ENCODE measurements at regions not wholly inside any gene's neighbourhood (a gene's known extent, or its start where the extent isn't known, plus 50 kb on each side); places are given as distances from the start of the nearest gene placed in this dataset.

DNA sequence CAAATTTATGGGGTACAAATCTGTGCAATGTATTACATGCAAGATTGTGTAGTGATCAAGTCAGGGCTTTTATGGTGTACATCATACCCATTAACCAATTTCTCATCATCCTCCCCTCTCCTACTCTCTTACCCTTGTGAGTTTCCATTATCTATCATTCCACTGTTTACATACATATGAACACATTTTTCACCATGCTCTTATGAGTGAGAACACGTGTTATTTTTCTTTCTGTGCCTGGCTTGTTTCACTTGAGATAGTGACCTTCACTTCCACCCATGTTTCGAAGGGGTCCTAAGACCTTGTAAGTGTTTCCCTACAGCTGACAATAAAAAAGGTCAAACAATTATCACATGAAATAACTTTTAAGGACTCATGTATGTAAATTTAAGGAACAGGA is 281.7 kb upstream of the CD180 start:
- H3K27me3 ChIP-seq (ENCODE audit: control insufficient read depth, extremely low read depth, insufficient read depth, low read length), result no peaks in the 10 kb centered on the region
- DNase-seq (ENCODE audit: low read depth, low spot score), result no peak

DNA sequence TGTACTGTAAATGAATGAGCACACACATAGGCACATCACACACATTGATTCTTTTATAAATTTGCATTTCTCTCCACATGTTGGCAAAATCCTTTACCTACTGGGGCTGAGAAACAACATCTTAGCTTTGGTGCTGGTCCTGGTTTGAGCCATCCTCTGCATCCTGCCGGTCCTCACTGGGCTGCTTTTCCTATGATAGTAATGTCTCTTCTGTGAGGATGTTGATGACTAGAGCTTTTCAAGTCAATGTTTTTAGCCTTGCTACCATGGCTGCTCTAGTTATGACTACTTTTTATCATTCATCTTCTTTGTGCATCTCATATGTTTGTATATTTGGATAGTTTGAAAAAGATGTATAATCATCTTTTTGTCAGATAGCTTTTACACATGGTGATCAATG is 280.4 kb upstream of the CD180 start:
- Histone ChIP-seq H2AFZ (ENCODE audit: control insufficient read depth, low read length) (no peak overlapping the region), H3K27me3 (ENCODE audit: control insufficient read depth, extremely low read depth, insufficient read depth, low read length) (no peaks in the 10 kb centered on the region), H3K36me3 (ENCODE audit: control insufficient read depth in 2 of 2, extremely low read depth in 1 of 2, insufficient read depth in 2 of 2, low read length in 2 of 2) (no peaks in the 10 kb centered on the region), H3K27ac (ENCODE audit: control insufficient read depth, insufficient read depth, low read length) (no peak overlapping the region), H3K4me2 (ENCODE audit: control insufficient read depth, extremely low read depth, insufficient read depth, low read depth, low read length) (no peak overlapping the region), H3K9me3 (ENCODE audit: control insufficient read depth, low read depth, low read length) (no peaks in the 10 kb centered on the region), H3K9ac (ENCODE audit: control insufficient read depth, extremely low read depth, insufficient read depth, low read length) (no peak overlapping the region), H3K9me1 (ENCODE audit: control insufficient read depth, extremely low read depth, insufficient read depth, low read length) (no peaks in the 10 kb centered on the region), H3K4me1 (ENCODE audit: control insufficient read depth, extremely low read depth, insufficient read depth, low read length) (peaks cover 2% of the 10 kb centered on the region), H3K79me2 (ENCODE audit: control insufficient read depth, insufficient read depth, low read length) (no peaks in the 10 kb centered on the region), H3K4me3 (ENCODE audit: control insufficient read depth in 2 of 3, extremely low read depth in 1 of 3, insufficient read depth in 2 of 3, low read depth in 1 of 3, low read length in 3 of 3) (no peak overlapping the region), H4K20me1 (ENCODE audit: control insufficient read depth, extremely low read depth, insufficient read depth, low read length) (no peaks in the 10 kb centered on the region)
- dilution Hi-C loops (cut with MboI; ENCODE audit: extremely low pct_ligation_motif_present, low sequenced_read_pairs), result no loop called here
- FAIRE-seq (no peak), DNase-seq (ENCODE audit: low read depth, low spot score) (no peak)
- no peak for TF ChIP-seq CTCF (optimal IDR thresholded peaks at IDR 0.05 in 1 of 3, IDR thresholded peaks at IDR 0.05 in 1 of 3, conservative IDR thresholded peaks at IDR 0.05 in 1 of 3; ENCODE audit: extremely low read depth in 1 of 3, insufficient read depth in 2 of 3, low read length in 3 of 3)

More for the DNA sequence above, 281.7 kb upstream of the CD180 start:
- no peak for FAIRE-seq
- dilution Hi-C loops (cut with MboI; ENCODE audit: extremely low pct_ligation_motif_present, low sequenced_read_pairs), result no loop called here
- TF ChIP-seq CTCF (optimal IDR thresholded peaks at IDR 0.05 in 1 of 3, IDR thresholded peaks at IDR 0.05 in 1 of 3, conservative IDR thresholded peaks at IDR 0.05 in 1 of 3; ENCODE audit: extremely low read depth in 1 of 3, insufficient read depth in 2 of 3, low read length in 3 of 3), result no peak
- no peak for TF ChIP-seq EZH2 (IDR thresholded peaks at IDR 0.05; ENCODE audit: low read length)
- no peaks in the 10 kb centered on the region for H4K20me1 ChIP-seq (ENCODE audit: control insufficient read depth, extremely low read depth, insufficient read depth, low read length)
- no peaks in the 10 kb centered on the region for H3K9me1 ChIP-seq (ENCODE audit: control insufficient read depth, extremely low read depth, insufficient read depth, low read length)
- H3K27ac ChIP-seq (ENCODE audit: control insufficient read depth, insufficient read depth, low read length), result no peak overlapping the region
- H3K9me3 ChIP-seq (ENCODE audit: control insufficient read depth, low read depth, low read length), result no peaks in the 10 kb centered on the region
- H3K4me2 ChIP-seq (ENCODE audit: control insufficient read depth, extremely low read depth, insufficient read depth, low read depth, low read length), result no peak overlapping the region
- H2AFZ ChIP-seq (ENCODE audit: control insufficient read depth, low read length), result no peak overlapping the region
- no peaks in the 10 kb centered on the region for H3K79me2 ChIP-seq (ENCODE audit: control insufficient read depth, insufficient read depth, low read length)
- peaks cover 2% of the 10 kb centered on the region for H3K4me1 ChIP-seq (ENCODE audit: control insufficient read depth, extremely low read depth, insufficient read depth, low read length)
- H3K4me3 ChIP-seq (ENCODE audit: control insufficient read depth in 2 of 3, extremely low read depth in 1 of 3, insufficient read depth in 2 of 3, low read depth in 1 of 3, low read length in 3 of 3), result no peak overlapping the region
- no peak overlapping the region for H3K9ac ChIP-seq (ENCODE audit: control insufficient read depth, extremely low read depth, insufficient read depth, low read length)
- no peaks in the 10 kb centered on the region for H3K36me3 ChIP-seq (ENCODE audit: control insufficient read depth in 2 of 2, extremely low read depth in 1 of 2, insufficient read depth in 2 of 2, low read length in 2 of 2)
